Progenitor cell of endocrine pancreas (in vitro differentiated cells): ENCODE measurements at regions not wholly inside any gene's neighbourhood (a gene's known extent, or its start where the extent isn't known, plus 50 kb on each side); places are given as distances from the start of the nearest gene placed in this dataset.

Source experiments
- DNase-seq: peaks from one replicate; pipeline ENCODE4 v3.0.0; 2021; ENCODE audit warnings: low spot score; ENCODE audit not compliant: unreplicated experiment
- H3K27ac Mint-ChIP-seq: 2 replicates; pipeline ENCODE4 v1.8.0; 2021; ENCODE audit warnings: mild to moderate bottlenecking, moderate library complexity, mixed read lengths
- H3K27me3 Mint-ChIP-seq: 2 replicates; pipeline ENCODE4 v1.8.0; 2021; ENCODE audit warnings: mixed read lengths
- H3K36me3 Mint-ChIP-seq: 2 replicates; pipeline ENCODE4 v1.8.0; 2022; ENCODE audit warnings: mixed read lengths; ENCODE audit not compliant: insufficient read depth
- H3K4me1 Mint-ChIP-seq: 2 replicates; pipeline ENCODE4 v1.8.0; 2021; ENCODE audit warnings: low read depth, mixed read lengths
- H3K4me3 Mint-ChIP-seq: 2 replicates; pipeline ENCODE4 v1.8.0; 2021; ENCODE audit warnings: low read depth, mild to moderate bottlenecking, moderate library complexity, mixed read lengths
- H3K9me3 Mint-ChIP-seq: 2 replicates; pipeline ENCODE4 v1.8.0; 2021; ENCODE audit warnings: low read depth, mixed read lengths
- TF ChIP-seq, protein P1 (sequence below): fragments of 200-600 bp; sonication (generic); IDR thresholded peaks from one replicate; pipeline ENCODE4 v1.5.0; 2021; ENCODE audit warnings: antibody characterized with exemption, mild to moderate bottlenecking; ENCODE audit not compliant: unreplicated experiment

DNA sequence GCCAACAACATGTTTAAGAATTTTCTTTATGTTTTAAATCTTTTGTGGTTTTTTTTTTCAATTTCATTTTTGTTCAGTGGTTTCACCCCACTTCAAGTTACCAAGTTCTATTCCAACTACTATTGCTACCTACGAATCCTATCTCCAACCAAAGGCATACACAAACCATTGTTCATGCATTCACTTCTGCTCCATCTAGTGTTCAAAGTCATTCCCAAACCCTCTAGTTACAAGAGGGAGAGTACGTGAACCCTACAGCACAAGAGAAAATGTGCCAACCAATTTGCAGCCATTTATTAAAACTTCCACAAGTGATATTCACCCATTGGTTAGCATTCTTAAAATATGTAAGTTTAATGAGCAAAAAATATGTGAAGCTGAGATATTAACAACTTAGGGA, 295.1 kb upstream of the KYNU start:
- TF ChIP-seq, protein P1, sequence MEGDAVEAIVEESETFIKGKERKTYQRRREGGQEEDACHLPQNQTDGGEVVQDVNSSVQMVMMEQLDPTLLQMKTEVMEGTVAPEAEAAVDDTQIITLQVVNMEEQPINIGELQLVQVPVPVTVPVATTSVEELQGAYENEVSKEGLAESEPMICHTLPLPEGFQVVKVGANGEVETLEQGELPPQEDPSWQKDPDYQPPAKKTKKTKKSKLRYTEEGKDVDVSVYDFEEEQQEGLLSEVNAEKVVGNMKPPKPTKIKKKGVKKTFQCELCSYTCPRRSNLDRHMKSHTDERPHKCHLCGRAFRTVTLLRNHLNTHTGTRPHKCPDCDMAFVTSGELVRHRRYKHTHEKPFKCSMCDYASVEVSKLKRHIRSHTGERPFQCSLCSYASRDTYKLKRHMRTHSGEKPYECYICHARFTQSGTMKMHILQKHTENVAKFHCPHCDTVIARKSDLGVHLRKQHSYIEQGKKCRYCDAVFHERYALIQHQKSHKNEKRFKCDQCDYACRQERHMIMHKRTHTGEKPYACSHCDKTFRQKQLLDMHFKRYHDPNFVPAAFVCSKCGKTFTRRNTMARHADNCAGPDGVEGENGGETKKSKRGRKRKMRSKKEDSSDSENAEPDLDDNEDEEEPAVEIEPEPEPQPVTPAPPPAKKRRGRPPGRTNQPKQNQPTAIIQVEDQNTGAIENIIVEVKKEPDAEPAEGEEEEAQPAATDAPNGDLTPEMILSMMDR = no peak
- no peak overlapping the region for H3K27ac Mint-ChIP-seq
- H3K4me3 Mint-ChIP-seq = no peak overlapping the region
- no peaks in the 10 kb centered on the region for H3K36me3 Mint-ChIP-seq
- no peaks in the 10 kb centered on the region for H3K27me3 Mint-ChIP-seq
- no peaks in the 10 kb centered on the region for H3K9me3 Mint-ChIP-seq
- no peak for DNase-seq
- H3K4me1 Mint-ChIP-seq = peaks cover 7% of the 10 kb centered on the region

DNA sequence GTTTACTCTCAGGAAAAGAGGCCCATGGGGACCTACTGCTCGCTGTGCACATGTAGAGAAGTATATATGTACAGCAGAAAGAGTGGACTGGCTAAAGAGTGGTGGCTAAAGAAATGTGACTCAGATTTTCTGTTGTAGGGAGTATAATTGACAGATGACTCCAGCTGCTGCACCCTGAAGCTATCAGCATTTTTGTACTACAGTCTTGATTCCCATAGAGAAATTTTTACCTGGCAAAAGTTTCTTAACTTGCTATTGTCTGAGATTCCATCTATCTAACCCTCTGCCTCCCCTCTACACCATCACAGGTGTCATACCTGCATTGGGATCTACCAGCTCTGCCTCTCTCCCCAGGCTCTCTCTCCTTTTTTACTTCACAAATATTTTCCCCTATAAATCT, 296.0 kb upstream of the KYNU start:
- TF ChIP-seq, protein P1 = no peak

DNA sequence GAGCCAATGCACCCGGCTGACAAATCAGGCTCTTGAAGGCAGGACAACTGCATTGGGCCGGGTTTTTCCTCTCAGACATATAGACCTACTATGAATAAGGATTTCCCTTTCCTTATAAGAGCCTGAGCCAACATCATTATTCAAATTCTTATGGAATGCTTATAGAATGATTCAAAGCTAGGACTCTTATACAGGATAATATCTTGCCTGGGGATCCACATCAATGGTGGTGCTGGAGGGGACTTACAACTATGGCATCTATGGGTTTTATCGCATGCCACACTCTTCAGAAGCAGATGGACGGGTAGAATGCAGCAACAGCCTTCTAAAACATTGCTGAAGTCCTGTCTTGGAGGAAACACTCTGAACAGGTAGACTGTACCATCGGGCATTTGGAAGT, 296.8 kb upstream of the KYNU start:
- DNase-seq = no peak
- no peaks in the 10 kb centered on the region for H3K4me1 Mint-ChIP-seq
- H3K4me3 Mint-ChIP-seq = no peak overlapping the region
- no peak overlapping the region for H3K27ac Mint-ChIP-seq
- H3K9me3 Mint-ChIP-seq = no peaks in the 10 kb centered on the region
- H3K27me3 Mint-ChIP-seq = no peaks in the 10 kb centered on the region
- no peaks in the 10 kb centered on the region for H3K36me3 Mint-ChIP-seq
- TF ChIP-seq, protein P1 = no peak

More for the DNA sequence above, 296.0 kb upstream of the KYNU start:
- Mint-ChIP-seq H3K9me3 (no peaks in the 10 kb centered on the region), H3K4me1 (peaks cover 2% of the 10 kb centered on the region), H3K27me3 (no peaks in the 10 kb centered on the region), H3K27ac (no peak overlapping the region), H3K4me3 (no peak overlapping the region), H3K36me3 (no peaks in the 10 kb centered on the region)
- no peak for DNase-seq

DNA sequence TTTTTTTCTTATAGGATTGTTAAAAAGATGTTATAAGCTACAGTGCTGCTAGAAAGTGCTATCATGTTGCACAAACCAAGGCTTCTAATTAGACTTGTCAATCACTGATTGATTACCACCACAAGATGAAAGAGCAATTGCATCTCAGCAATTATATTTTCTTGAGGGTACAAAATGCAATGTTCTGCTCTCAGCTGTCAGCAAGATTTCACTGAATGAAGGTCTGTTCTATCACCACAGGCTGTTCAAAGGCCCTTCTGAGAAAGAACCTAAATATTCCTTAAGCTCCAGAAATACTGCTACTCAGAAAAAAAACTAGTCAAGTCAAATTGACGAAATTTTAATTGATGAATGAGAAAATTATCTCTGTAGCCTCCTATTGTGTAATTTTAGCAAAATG, 301.9 kb upstream of the KYNU start:
- H3K4me3 Mint-ChIP-seq = no peak overlapping the region
- H3K27ac Mint-ChIP-seq = no peak overlapping the region
- no peak for DNase-seq
- H3K27me3 Mint-ChIP-seq = no peaks in the 10 kb centered on the region
- H3K4me1 Mint-ChIP-seq = no peaks in the 10 kb centered on the region
- no peaks in the 10 kb centered on the region for H3K9me3 Mint-ChIP-seq
- TF ChIP-seq, protein P1 = no peak
- H3K36me3 Mint-ChIP-seq = no peaks in the 10 kb centered on the region

DNA sequence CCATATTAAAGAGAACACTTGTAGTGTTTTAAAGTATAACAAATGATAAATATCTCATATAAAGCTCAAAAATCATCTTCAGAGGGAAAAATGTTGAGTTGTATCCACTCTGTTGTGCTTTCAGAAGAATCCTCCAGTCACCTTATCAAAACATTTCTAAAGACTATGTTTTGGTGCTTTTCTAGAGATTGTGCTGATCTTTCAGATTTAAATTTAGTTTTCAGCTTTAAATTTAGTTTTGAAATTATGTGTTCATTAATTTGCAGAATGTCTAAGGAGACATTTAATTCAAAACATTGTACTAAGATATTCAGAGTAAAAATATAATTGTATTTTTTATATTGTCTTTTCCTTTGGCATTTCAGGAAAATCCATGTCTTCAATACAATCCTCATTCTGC, 303.1 kb upstream of the KYNU start:
- Mint-ChIP-seq H3K9me3 (no peaks in the 10 kb centered on the region), H3K4me1 (no peaks in the 10 kb centered on the region), H3K27me3 (no peaks in the 10 kb centered on the region), H3K27ac (no peak overlapping the region), H3K4me3 (no peak overlapping the region), H3K36me3 (no peaks in the 10 kb centered on the region)
- TF ChIP-seq, protein P1 = no peak
- no peak for DNase-seq
